ENCODE measurements at regions not wholly inside any gene's neighbourhood (a gene's known extent, or its start where the extent isn't known, plus 50 kb on each side); places are given as distances from the start of the nearest gene placed in this dataset.
A peak's percentile ranks its signal among the peaks of the same experiment; 100 is the strongest.

GRCh38 chr18:23337599-23338444 is 115.3 kb upstream of the RIOK3 start:
- intact Hi-C loops (cut with DNase I) = no loop called here
- DNase-seq (ENCODE audit: low spot score) = no peak

DNA sequence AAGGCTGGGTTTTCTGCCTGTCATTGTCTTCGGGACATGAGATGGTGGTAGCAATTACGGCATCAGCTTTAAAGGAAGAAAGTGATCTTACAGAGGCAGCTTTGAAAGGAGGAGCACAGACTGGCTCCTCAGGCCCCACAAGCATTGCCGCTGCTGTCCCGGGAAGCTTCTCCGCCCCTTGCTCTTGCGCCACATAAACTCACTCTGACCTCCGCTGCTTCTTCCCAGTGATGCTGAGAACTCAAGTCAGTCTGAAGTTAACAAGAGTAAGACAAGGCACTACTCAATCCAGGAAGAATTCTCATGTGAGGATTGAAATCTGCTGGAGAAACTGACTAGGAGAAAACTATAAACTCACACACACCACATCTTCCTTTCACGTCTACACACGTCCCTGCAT is 112.4 kb upstream of the RIOK3 start:
- DNase-seq (ENCODE audit: low spot score) = peak; percentile 84
- intact Hi-C loops (cut with DNase I) = no loop called here

GRCh38 chr18:23341383-23341782 is 111.7 kb upstream of the RIOK3 start:
- no peak for DNase-seq (ENCODE audit: low spot score)
- intact Hi-C loops (cut with DNase I) = no loop called here

DNA sequence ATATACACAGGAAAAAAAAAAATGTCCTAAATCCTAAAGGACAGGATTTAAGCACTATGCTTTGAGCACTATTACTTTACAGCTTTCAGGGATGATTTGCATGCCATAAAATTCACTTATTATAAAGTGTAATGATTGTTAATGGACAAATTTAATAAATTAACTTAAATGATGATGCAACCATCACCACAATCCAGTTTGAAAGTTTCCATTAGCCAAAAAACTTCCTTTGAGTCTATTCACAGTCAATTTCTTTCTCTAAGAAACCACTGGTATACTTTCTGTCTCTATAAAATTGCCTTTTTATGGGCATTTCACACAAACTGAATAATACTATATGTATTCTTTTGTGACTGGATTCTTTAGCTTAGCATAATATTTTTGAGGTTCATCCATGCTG is 111.1 kb upstream of the RIOK3 start:
- intact Hi-C loops (cut with DNase I) = no loop called here
- no peak for DNase-seq (ENCODE audit: low spot score)

DNA sequence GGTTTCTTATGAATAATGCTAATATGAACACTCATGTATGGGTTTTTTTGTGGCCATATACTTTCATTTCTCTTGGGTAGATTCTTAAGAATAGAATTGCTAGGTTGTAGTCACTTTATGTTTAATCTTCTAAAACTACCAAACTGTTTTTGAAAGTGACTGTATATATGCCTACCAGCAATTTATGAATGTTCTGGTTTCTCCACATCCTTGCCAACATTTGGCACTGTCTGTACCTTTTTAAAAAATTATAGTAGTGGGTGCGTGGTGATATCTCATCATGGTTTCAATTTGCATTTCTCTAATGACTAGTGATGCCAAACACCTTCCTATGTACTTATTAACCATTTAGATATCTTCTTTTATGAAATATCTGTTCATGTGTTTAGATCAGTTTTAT is 110.6 kb upstream of the RIOK3 start:
- DNase-seq (ENCODE audit: low spot score) = no peak
- intact Hi-C loops (cut with DNase I) = no loop called here

GRCh38 chr18:23350188-23350587 is 102.9 kb upstream of the RIOK3 start:
- DNase-seq (ENCODE audit: low spot score) = no peak
- intact Hi-C loops (cut with DNase I) = no loop called here

DNA sequence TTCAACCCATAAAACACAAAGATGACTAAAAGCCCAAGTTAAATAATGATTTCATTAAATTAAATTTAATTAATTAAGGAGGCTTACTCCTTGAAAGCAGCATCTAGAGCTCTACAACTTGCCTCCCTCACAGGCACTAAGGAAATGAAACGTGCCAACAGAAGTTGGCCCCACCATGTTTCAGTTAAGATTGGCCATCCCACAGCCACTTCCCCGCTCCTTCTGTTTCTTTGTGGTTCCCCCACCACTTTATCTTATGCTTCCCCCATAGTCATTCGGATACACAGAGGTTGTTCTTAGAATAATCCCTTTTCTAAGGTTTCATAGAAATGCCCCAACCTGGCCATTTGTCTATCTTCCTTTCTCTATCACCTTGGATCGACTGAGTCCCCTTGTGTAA is 101.6 kb upstream of the RIOK3 start:
- no peak for DNase-seq (ENCODE audit: low spot score)
- intact Hi-C loops (cut with DNase I) = no loop called here

GRCh38 chr18:23352042-23352441 is 101.0 kb upstream of the RIOK3 start:
- no peak for DNase-seq (ENCODE audit: low spot score)
- intact Hi-C loops (cut with DNase I) = no loop called here

GRCh38 chr18:23353459-23353858 is 99.6 kb upstream of the RIOK3 start:
- intact Hi-C loops (cut with DNase I) = no loop called here
- DNase-seq (ENCODE audit: low spot score) = no peak

DNA sequence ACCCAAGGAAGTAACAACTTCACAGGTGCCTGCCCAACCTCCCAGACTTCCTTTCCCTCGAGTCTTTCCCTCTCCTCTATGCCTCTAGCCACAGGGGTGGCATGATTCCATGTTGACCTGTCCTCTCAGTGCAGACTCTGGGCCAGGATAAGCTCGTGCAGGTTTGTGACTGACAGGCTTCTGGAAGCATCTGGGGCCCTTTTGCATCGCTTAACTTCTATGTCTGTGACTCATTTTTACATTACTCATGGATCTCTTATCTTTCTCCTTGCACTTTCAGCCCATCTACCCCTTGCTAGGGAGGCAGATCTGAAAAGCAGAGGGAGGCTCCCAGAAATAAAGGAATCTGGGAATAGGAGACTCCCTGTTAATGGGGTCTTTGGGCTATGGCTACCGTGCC is 98.5 kb upstream of the RIOK3 start:
- intact Hi-C loops (cut with DNase I) = no loop called here
- no peak for DNase-seq (ENCODE audit: low spot score)

DNA sequence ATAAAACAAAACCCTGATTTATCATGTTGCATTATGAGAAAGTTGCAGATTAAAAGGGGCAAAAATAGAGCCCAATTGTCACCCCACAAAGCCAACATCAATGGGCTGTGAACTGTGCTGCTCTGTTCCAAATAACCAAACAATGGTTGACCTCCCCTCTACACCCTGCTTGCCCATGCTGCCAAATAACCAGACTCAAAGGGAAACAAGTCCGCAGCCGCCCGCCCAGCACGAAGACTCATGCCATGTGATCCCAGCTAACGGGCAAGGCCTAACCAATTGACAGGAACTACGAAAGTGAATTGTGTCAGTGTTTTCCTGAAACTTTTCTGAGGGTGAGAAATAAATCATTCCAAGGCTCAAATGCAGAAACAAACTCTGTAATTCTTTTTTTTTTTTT is 97.9 kb upstream of the RIOK3 start:
- DNase-seq (ENCODE audit: low spot score) = no peak
- intact Hi-C loops (cut with DNase I) = no loop called here

DNA sequence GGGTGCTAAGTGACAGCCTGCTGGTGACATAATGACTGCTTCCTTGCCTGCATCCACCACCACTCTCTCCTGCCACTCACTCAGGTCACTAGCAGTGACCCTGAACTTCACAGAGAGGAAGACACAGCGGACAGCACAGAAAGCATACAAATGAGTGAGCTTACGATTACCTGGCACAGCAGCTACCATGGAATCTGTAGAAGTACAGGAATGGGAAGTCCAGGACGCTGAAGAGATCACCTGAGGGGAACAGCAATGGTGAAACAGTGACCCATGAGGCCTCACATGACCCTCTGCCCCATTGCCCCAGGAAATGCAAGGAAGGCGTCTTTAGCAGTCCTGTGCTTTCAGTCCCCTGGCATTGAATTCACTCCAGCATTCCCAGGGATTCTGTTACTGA is 96.7 kb upstream of the RIOK3 start:
- DNase-seq (ENCODE audit: low spot score) = no peak
- intact Hi-C loops (cut with DNase I) = no loop called here

DNA sequence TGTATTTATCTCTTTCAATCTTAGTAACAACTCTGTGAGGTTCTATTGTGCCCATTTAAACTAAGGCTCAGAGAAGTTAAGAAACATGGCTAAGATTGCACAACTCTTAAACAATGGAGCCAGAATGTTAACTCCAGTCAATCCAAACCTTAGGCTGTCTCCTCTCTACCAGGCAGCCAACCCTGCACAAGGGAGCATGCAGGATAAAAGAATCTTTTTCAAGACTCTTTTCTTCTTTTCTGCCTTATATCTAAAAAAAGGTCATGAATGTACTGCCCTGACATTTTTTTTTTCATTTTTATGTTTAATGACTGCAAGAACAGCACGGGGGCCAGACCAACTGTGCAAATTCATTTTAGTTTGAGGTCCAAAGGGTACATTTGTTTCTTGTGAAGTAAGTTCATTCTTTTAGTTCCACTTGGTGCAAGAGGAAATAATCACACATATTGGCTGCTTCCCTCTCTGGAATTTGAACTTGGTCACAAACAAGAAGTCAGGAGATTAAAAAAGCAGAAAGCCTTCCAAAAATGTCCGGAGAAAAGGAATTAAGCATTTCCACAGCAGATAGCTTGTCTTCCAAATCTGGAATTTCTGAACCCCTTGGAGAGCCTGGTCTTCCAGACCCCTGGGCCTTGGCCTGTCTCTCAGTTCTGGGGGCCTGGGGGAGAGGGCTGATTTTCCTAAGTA is 96.0 kb upstream of the RIOK3 start:
- DNase-seq (ENCODE audit: low spot score) = no peak

DNA sequence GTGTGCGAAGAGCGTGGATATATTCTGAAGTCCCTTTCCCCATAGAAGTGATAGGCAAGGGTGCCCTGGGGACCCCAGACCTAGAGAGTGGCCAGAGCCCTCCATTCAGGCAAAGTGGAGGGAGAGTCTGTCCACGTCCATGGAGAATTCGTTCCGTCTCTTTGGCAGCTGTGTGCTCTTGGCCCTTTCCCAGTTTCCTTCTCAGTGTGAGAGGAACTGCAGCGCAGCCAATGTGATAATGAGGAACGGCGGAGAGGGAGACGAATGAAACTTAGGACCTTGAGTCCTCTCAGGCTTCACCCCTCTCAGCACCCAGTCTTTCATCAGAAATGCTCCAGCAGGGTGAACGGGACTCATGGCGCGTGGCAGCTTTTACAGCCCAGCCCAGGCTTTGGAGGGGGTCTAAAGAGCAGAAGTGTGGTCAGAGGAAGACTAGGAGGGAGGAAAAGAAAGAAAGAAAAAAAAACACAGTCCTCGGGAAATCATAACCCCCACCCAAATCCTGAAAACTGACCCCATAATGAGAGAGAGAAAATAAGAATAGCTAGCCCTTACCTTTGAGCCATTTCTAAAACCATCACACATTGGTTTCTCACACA is 95.0 kb upstream of the RIOK3 start:
- intact Hi-C loops (cut with DNase I) = no loop called here
- DNase-seq (ENCODE audit: low spot score) = peak; percentile 86

More for the DNA sequence above, 96.0 kb upstream of the RIOK3 start:
- intact Hi-C loops (cut with DNase I) = no loop called here

DNA sequence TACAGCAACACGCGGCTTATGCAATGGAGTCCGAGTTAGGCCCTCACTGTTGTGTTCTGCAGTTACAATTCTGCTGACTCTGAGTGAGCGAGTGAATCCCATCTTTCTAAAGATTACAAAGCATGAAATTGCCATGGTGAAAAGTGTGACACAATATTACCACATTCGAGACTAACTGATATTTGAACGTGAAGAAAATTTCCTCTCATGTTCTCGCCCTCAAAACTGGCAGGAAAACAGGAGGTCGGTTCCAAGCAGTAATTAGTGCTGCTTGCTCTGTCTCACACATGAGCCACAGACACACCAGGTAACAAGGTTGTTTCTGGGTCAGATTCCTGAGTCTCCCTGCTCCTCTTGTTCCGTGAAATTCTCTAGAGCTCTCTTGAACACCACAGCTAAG is 93.7 kb upstream of the RIOK3 start:
- intact Hi-C loops (cut with DNase I) = no loop called here
- no peak for DNase-seq (ENCODE audit: low spot score)

DNA sequence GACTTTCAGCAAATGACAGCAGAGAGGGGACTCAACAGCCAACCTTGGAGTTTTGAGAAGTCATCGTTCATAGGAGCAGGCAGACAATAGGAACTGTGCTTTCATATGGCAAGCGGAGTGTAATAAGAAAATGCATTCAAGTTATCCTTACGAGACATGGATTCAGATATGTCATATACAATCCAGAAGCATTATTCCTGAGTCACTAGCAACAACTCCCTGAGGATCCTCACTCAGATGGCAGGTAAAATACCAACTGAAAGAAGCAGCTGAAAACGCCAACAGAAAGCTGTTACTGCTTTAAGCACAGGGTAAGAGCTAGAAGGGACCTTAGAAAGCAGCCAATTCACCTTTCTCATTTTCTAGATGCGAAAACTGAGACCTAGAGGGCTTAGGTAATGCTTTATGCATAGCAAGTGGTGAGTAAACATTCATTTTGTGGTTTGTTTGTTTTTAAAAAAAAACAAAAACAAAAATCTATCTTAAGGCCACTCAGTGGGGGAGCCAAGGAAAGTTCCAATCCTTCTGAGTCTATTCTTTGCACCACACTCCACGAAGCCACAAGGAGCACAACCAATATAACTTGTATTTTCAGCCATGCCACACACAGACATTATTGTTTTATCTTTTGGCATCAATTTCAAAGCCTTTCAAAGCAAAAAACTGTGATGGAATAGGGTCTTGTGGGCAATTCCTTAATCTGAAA is 89.1 kb upstream of the RIOK3 start:
- intact Hi-C loops (cut with DNase I) = loop anchor here (5.0 to 10.0 kb wide), 2 partner anchors 229 to 232 kb away; partner anchors contain the start of gene CABLES1 (in 1 of the 2)
- no peak for DNase-seq (ENCODE audit: low spot score)

GRCh38 chr18:23365602-23366001 is 87.5 kb upstream of the RIOK3 start:
- DNase-seq (ENCODE audit: low spot score) = no peak
- intact Hi-C loops (cut with DNase I) = loop anchor here in 1 of 2 donors (10.0 kb wide), 1 partner anchor 231 kb away; the partner anchor contains the start of gene CABLES1

DNA sequence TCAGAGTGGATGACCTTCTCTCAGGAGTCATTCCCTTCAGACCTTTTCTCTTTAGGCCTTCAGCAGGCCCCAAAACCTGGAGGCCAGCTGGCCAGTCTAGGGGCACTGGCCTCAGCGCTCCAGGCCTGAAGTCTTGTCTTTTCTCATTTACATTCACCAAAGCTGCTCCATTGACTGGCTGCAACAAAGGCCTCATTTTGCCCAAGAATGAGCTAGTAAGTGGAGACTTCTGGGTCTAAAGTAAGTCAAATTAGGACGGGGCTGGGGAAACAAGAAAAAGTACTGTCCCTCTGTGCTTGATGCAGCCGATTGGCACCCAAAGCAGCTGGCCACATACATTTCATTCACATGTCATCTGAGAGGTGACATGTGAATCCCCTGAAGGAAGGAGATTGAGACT is 83.8 kb upstream of the RIOK3 start:
- no peak for DNase-seq (ENCODE audit: low spot score)
- intact Hi-C loops (cut with DNase I) = loop anchor here in 1 of 2 donors (10.0 kb wide), 1 partner anchor 234 kb away; the partner anchor contains the start of gene CABLES1

GRCh38 chr18:23373570-23373969 is 79.5 kb upstream of the RIOK3 start:
- intact Hi-C loops (cut with DNase I) = loop anchor here in 1 of 2 donors (10.0 kb wide), 1 partner anchor 339 kb away; no protein-coding TSS in a partner anchor
- no peak for DNase-seq (ENCODE audit: low spot score)
